ENCODE measurements at regions not wholly inside any gene's neighbourhood (a gene's known extent, or its start where the extent isn't known, plus 50 kb on each side); places are given as distances from the start of the nearest gene placed in this dataset.

DNA sequence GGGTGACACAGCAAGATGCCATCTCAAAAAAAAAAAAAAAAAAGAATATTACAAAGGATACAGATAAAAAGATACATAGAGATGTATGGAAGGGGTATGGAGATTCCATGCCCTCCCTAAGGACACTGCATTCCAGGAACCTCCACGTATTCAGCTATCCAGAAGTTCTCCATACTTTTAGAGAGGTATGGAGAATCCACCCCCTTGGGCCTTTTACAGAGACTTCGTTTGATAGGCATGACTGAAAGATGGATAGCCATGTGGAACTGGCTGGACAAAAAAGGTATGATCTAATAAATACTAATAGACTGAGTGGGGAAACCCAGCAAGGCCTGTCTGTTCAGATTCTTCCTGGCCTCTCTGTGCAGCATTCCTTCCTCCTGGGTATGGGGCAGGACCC, 56.6 kb upstream of the DMRT1 start:
- H3K4me3 ChIP-seq (ENCODE audit: low read depth in 2 of 2, low read length in 1 of 2) = no peak overlapping the region
- H3K4me1 ChIP-seq (ENCODE audit: control insufficient read depth in 1 of 2, insufficient read depth in 2 of 2, low read depth in 1 of 2, low read length in 1 of 2) = no peaks in the 10 kb centered on the region
- no peak overlapping the region for H3K4me2 ChIP-seq
- WGBS (ENCODE audit: low lambda C conversion rate) = 15% methylated on average over 2 of the region's 2 CpGs
- peaks cover 46% of the 10 kb centered on the region; the same call in 1 of the 2 replicates for H3K27me3 ChIP-seq (ENCODE audit: insufficient read depth)
- no peaks in the 10 kb centered on the region for H4K20me1 ChIP-seq (ENCODE audit: insufficient read depth)
- no peak overlapping the region for H3K27ac ChIP-seq (ENCODE audit: low read depth in 2 of 2, low read length in 1 of 2)
- ChIA-PET POLR2A (no interaction called here), CTCF (no interaction called here)
- DNase-seq = no peak
- no peaks in the 10 kb centered on the region for H3K36me3 ChIP-seq (replicated peaks in 1 of 2; ENCODE audit: control insufficient read depth in 1 of 2, insufficient read depth in 2 of 2, low read length in 1 of 2)
- no peaks in the 10 kb centered on the region for H3F3A ChIP-seq (replicated peaks; ENCODE audit: insufficient read depth)
- no peaks in the 10 kb centered on the region for H3K79me2 ChIP-seq (ENCODE audit: insufficient read depth)
- no peak overlapping the region for H2AFZ ChIP-seq (ENCODE audit: low read depth)
- H3K9me2 ChIP-seq = no peaks in the 10 kb centered on the region
- no peak for TF ChIP-seq RFX5 (IDR thresholded peaks at IDR 0.05; ENCODE audit: low read length)
- no peak for TF ChIP-seq SMC3 (IDR thresholded peaks at IDR 0.05; ENCODE audit: low read depth, low read length)
- TF ChIP-seq EZH2phosphoT487 (IDR thresholded peaks at IDR 0.05; ENCODE audit: borderline replicate concordance, low read depth) = no peak
- TF ChIP-seq, protein P1, sequence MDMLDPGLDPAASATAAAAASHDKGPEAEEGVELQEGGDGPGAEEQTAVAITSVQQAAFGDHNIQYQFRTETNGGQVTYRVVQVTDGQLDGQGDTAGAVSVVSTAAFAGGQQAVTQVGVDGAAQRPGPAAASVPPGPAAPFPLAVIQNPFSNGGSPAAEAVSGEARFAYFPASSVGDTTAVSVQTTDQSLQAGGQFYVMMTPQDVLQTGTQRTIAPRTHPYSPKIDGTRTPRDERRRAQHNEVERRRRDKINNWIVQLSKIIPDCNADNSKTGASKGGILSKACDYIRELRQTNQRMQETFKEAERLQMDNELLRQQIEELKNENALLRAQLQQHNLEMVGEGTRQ (IDR thresholded peaks at IDR 0.05; ENCODE audit: borderline replicate concordance, low read depth, low read length) = no peak
- TF ChIP-seq, protein P2, sequence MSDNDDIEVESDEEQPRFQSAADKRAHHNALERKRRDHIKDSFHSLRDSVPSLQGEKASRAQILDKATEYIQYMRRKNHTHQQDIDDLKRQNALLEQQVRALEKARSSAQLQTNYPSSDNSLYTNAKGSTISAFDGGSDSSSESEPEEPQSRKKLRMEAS (IDR thresholded peaks at IDR 0.05; ENCODE audit: low read depth) = no peak
- no peak for TF ChIP-seq NRF1 (IDR thresholded peaks at IDR 0.05; ENCODE audit: low read depth, low read length)
- TF ChIP-seq FOXJ3 (CRISPR knock-in tag; IDR thresholded peaks at IDR 0.05) = no peak
- TF ChIP-seq FOXM1 (IDR thresholded peaks at IDR 0.05; ENCODE audit: low read depth) = no peak
- TF ChIP-seq, protein P3, sequence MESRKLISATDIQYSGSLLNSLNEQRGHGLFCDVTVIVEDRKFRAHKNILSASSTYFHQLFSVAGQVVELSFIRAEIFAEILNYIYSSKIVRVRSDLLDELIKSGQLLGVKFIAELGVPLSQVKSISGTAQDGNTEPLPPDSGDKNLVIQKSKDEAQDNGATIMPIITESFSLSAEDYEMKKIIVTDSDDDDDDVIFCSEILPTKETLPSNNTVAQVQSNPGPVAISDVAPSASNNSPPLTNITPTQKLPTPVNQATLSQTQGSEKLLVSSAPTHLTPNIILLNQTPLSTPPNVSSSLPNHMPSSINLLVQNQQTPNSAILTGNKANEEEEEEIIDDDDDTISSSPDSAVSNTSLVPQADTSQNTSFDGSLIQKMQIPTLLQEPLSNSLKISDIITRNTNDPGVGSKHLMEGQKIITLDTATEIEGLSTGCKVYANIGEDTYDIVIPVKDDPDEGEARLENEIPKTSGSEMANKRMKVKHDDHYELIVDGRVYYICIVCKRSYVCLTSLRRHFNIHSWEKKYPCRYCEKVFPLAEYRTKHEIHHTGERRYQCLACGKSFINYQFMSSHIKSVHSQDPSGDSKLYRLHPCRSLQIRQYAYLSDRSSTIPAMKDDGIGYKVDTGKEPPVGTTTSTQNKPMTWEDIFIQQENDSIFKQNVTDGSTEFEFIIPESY (IDR thresholded peaks at IDR 0.05; ENCODE audit: borderline replicate concordance, low read depth) = no peak
- TF ChIP-seq TCF12 (IDR thresholded peaks at IDR 0.05) = no peak
- TF ChIP-seq TEAD4 (IDR thresholded peaks at IDR 0.05; ENCODE audit: borderline replicate concordance, insufficient read depth) = no peak
- TF ChIP-seq, protein P4, sequence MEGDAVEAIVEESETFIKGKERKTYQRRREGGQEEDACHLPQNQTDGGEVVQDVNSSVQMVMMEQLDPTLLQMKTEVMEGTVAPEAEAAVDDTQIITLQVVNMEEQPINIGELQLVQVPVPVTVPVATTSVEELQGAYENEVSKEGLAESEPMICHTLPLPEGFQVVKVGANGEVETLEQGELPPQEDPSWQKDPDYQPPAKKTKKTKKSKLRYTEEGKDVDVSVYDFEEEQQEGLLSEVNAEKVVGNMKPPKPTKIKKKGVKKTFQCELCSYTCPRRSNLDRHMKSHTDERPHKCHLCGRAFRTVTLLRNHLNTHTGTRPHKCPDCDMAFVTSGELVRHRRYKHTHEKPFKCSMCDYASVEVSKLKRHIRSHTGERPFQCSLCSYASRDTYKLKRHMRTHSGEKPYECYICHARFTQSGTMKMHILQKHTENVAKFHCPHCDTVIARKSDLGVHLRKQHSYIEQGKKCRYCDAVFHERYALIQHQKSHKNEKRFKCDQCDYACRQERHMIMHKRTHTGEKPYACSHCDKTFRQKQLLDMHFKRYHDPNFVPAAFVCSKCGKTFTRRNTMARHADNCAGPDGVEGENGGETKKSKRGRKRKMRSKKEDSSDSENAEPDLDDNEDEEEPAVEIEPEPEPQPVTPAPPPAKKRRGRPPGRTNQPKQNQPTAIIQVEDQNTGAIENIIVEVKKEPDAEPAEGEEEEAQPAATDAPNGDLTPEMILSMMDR (IDR thresholded peaks at IDR 0.05) = no peak
- TF ChIP-seq, protein P5, sequence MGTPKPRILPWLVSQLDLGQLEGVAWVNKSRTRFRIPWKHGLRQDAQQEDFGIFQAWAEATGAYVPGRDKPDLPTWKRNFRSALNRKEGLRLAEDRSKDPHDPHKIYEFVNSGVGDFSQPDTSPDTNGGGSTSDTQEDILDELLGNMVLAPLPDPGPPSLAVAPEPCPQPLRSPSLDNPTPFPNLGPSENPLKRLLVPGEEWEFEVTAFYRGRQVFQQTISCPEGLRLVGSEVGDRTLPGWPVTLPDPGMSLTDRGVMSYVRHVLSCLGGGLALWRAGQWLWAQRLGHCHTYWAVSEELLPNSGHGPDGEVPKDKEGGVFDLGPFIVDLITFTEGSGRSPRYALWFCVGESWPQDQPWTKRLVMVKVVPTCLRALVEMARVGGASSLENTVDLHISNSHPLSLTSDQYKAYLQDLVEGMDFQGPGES (IDR thresholded peaks at IDR 0.05; ENCODE audit: low read depth, low read length) = no peak
- no peak for TF ChIP-seq RCOR1 (IDR thresholded peaks at IDR 0.05; ENCODE audit: low read length)
- no peaks in the 10 kb centered on the region for H3K9me3 ChIP-seq
- H3K9ac ChIP-seq = no peak overlapping the region

Measured in SK-N-SH (cell line).